ENCODE measurements at regions not wholly inside any gene's neighbourhood (a gene's known extent, or its start where the extent isn't known, plus 50 kb on each side); places are given as distances from the start of the nearest gene placed in this dataset.

- no peak for DNase-seq
Observed at GRCh38 chr3:182533394-182533793, 259.9 kb upstream of the ATP11B start.

- no peak for DNase-seq
Observed at GRCh38 chr3:182544542-182544941, 248.8 kb upstream of the ATP11B start.

GRCh38 chr3:182562274-182562673 lies 231.0 kb upstream of the ATP11B start:
- DNase-seq = no peak

GRCh38 chr3:182565916-182566796 lies 227.1 kb upstream of the ATP11B start:
- DNase-seq = no peak

GRCh38 chr3:182567700-182568099 lies 225.6 kb upstream of the ATP11B start:
- no peak for DNase-seq

- no peak for DNase-seq
Observed at GRCh38 chr3:182568261-182568660, 225.0 kb upstream of the ATP11B start.

- DNase-seq = no peak
Observed at GRCh38 chr3:182568876-182569275, 224.4 kb upstream of the ATP11B start.

GRCh38 chr3:182570946-182571594 lies 222.2 kb upstream of the ATP11B start:
- no peak for DNase-seq

GRCh38 chr3:182575941-182576340 lies 217.4 kb upstream of the ATP11B start:
- no peak for DNase-seq

- no peak for DNase-seq
Observed at GRCh38 chr3:182583545-182583944, 209.8 kb upstream of the ATP11B start.

- no peak for DNase-seq
Observed at GRCh38 chr3:182585532-182586150, 207.7 kb upstream of the ATP11B start.

- DNase-seq = no peak
Observed at GRCh38 chr3:182592747-182593146, 200.6 kb upstream of the ATP11B start.

GRCh38 chr3:182596676-182597410 lies 196.5 kb upstream of the ATP11B start:
- DNase-seq = no peak

GRCh38 chr3:182597621-182598041 lies 195.7 kb upstream of the ATP11B start:
- DNase-seq = no peak

GRCh38 chr3:182601597-182601996 lies 191.7 kb upstream of the ATP11B start:
- no peak for DNase-seq

GRCh38 chr3:182603501-182603900 lies 189.8 kb upstream of the ATP11B start:
- DNase-seq = no peak

GRCh38 chr3:182605882-182606611 lies 187.3 kb upstream of the ATP11B start:
- DNase-seq = no peak

- no peak for DNase-seq
Observed at GRCh38 chr3:182606905-182607504, 186.3 kb upstream of the ATP11B start.

- no peak for DNase-seq
Observed at GRCh38 chr3:182608832-182609231, 184.5 kb upstream of the ATP11B start.

- DNase-seq = no peak
Observed at GRCh38 chr3:182609575-182610156, 183.6 kb upstream of the ATP11B start.

- DNase-seq = no peak
Observed at GRCh38 chr3:182612332-182612731, 181.0 kb upstream of the ATP11B start.

- no peak for DNase-seq
Observed at GRCh38 chr3:182617500-182617899, 175.8 kb upstream of the ATP11B start.
